ENCODE measurements at regions not wholly inside any gene's neighbourhood (a gene's known extent, or its start where the extent isn't known, plus 50 kb on each side); places are given as distances from the start of the nearest gene placed in this dataset.

- no peak overlapping the region for H3K9ac ChIP-seq (ENCODE audit: extremely low read depth, insufficient read length, low read length)
- TF ChIP-seq, protein P1, sequence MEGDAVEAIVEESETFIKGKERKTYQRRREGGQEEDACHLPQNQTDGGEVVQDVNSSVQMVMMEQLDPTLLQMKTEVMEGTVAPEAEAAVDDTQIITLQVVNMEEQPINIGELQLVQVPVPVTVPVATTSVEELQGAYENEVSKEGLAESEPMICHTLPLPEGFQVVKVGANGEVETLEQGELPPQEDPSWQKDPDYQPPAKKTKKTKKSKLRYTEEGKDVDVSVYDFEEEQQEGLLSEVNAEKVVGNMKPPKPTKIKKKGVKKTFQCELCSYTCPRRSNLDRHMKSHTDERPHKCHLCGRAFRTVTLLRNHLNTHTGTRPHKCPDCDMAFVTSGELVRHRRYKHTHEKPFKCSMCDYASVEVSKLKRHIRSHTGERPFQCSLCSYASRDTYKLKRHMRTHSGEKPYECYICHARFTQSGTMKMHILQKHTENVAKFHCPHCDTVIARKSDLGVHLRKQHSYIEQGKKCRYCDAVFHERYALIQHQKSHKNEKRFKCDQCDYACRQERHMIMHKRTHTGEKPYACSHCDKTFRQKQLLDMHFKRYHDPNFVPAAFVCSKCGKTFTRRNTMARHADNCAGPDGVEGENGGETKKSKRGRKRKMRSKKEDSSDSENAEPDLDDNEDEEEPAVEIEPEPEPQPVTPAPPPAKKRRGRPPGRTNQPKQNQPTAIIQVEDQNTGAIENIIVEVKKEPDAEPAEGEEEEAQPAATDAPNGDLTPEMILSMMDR (conservative IDR thresholded peaks at IDR 0.05), result no peak
- no peaks in the 10 kb centered on the region for H3K23me2 ChIP-seq (ENCODE audit: insufficient read length, low read depth, low read length, poor library complexity, severe bottlenecking)
- H4K8ac ChIP-seq (replicated peaks; ENCODE audit: insufficient read length, low read depth, low read length), result no peak overlapping the region
- H3K36me3 Mint-ChIP-seq (ENCODE audit: insufficient read depth in 1 of 3, low read depth in 3 of 3), result no peaks in the 10 kb centered on the region
- no peaks in the 10 kb centered on the region for H3K79me2 ChIP-seq (ENCODE audit: insufficient read depth, low read length)
- H4K91ac ChIP-seq (ENCODE audit: insufficient read length, low read depth, low read length), result no peak overlapping the region
- no peaks in the 10 kb centered on the region for H3K27me3 Mint-ChIP-seq (ENCODE audit: low read depth)
- H3K4me2 ChIP-seq (ENCODE audit: insufficient read depth, insufficient read length, low read length), result no peak overlapping the region
- H4K5ac ChIP-seq (ENCODE audit: insufficient read length, low read depth, low read length), result no peak overlapping the region
- no CpG with 5 or more reads among the region's 4 CpGs for WGBS (ENCODE audit: extremely low coverage, insufficient read length, low lambda C conversion rate)
- no peak overlapping the region for H3K4ac ChIP-seq (ENCODE audit: low read depth, low read length)
- no peak overlapping the region for H2BK20ac ChIP-seq (ENCODE audit: low read depth, low read length, poor library complexity, severe bottlenecking)
- H3K9me3 ChIP-seq (ENCODE audit: control insufficient read depth, low read depth, low read length), result no peaks in the 10 kb centered on the region
- H3K79me1 ChIP-seq (ENCODE audit: insufficient read depth, low read depth, low read length, poor library complexity, severe bottlenecking), result no peaks in the 10 kb centered on the region
- no peak overlapping the region for H3T11ph ChIP-seq (ENCODE audit: low read length)
- no peaks in the 10 kb centered on the region for H3K4me1 ChIP-seq (ENCODE audit: insufficient read depth, low read length)
- no peak overlapping the region for H3K27ac Mint-ChIP-seq
- no peaks in the 10 kb centered on the region for H3K9me3 Mint-ChIP-seq
- H2AK5ac ChIP-seq (ENCODE audit: insufficient read length, low read length), result no peak overlapping the region
- DNase-seq, result no peak
- H2BK12ac ChIP-seq (ENCODE audit: insufficient read length, low read depth, low read length), result no peak overlapping the region
- no peaks in the 10 kb centered on the region for H4K20me1 ChIP-seq (ENCODE audit: control insufficient read depth, insufficient read depth, insufficient read length)
- H2BK15ac ChIP-seq (ENCODE audit: low read depth, low read length), result no peak overlapping the region
- no peaks in the 10 kb centered on the region for H3K27me3 ChIP-seq (ENCODE audit: insufficient read depth, low read length)
- H3K18ac ChIP-seq (ENCODE audit: insufficient read length, low read depth, low read length), result no peak overlapping the region
- H2AFZ ChIP-seq (ENCODE audit: low read length), result no peak overlapping the region
- H3K23ac ChIP-seq (ENCODE audit: insufficient read length, low read depth, low read length), result no peak overlapping the region
- H3K4me1 Mint-ChIP-seq, result no peaks in the 10 kb centered on the region
- H3K27ac ChIP-seq (ENCODE audit: insufficient read length, low read depth, low read length), result no peak overlapping the region
- no peak overlapping the region for H3K4me3 Mint-ChIP-seq
- no peak overlapping the region for H2BK5ac ChIP-seq (ENCODE audit: insufficient read length, low read length)
- no peak overlapping the region for H2BK120ac ChIP-seq (ENCODE audit: low read depth, low read length, poor library complexity, severe bottlenecking)
- H3K14ac ChIP-seq (ENCODE audit: insufficient read depth, low read length), result no peak overlapping the region
- H3K56ac ChIP-seq (ENCODE audit: insufficient read length, low read depth, low read length), result no peak overlapping the region
These were observed 393.0 kb upstream of the SLC35B3 start for GRCh38 chr6:8828376-8828775.

Measured in H9 (cell line).